Muscle of leg (tissue), 3 donors: ENCODE measurements at regions not wholly inside any gene's neighbourhood (a gene's known extent, or its start where the extent isn't known, plus 50 kb on each side); places are given as distances from the start of the nearest gene placed in this dataset.
"Not testable (repeated sequence)": the region's sequence is repeated elsewhere in the genome, so short reads cannot be mapped to it uniquely, and the experiment has no call there.

Experiments
- DNase-seq: peaks from one replicate; pipeline ENCODE4 v3.0.0; 2013
- H3K27ac ChIP-seq: one replicate; pipeline ENCODE4 v1.5.1; 2013; ENCODE audit warnings: mild to moderate bottlenecking, low read length, control low read depth
- H3K27me3 ChIP-seq: one replicate; pipeline ENCODE4 v1.6.1; 2013; ENCODE audit warnings: low read length; ENCODE audit not compliant: control insufficient read depth, insufficient read depth
- H3K36me3 ChIP-seq: one replicate; pipeline ENCODE4 v1.6.1; 2013; ENCODE audit warnings: low read length; ENCODE audit not compliant: control insufficient read depth, insufficient read depth
- H3K4me1 ChIP-seq: one replicate; pipeline ENCODE4 v1.6.1; 2013; ENCODE audit warnings: low read length; ENCODE audit not compliant: control insufficient read depth, insufficient read depth
- H3K4me3 ChIP-seq: one replicate; pipeline ENCODE4 v1.5.1; 2013; ENCODE audit warnings: low read length, control low read depth
- H3K9me3 ChIP-seq: replicated peaks from 2 replicates; pipeline ENCODE4 v1.6.1; 2013; ENCODE audit warnings: low read depth, low read length; ENCODE audit not compliant: control insufficient read depth
- WGBS: methylation state at CpG from one replicate; pipeline ENCODE4 v1.1.5; 2013; ENCODE audit warnings: missing lambda C conversion rate; ENCODE audit not compliant: insufficient coverage; 5-methylcytosine and 5-hydroxymethylcytosine counted together

GRCh38 chr2:18980104-18980785, 378.2 kb downstream of the OSR1 start:
- peak; percentile 90 for DNase-seq
- H3K9me3 ChIP-seq, result no peaks in the 10 kb centered on the region
- H3K4me1 ChIP-seq, result peaks cover 16% of the 10 kb centered on the region
- H3K27me3 ChIP-seq, result no peaks in the 10 kb centered on the region
- H3K4me3 ChIP-seq, result no peak overlapping the region
- WGBS, result 66% methylated on average over 2 of the region's 5 CpGs
- H3K27ac ChIP-seq, result peak overlapping the region; percentile 83
- no peaks in the 10 kb centered on the region for H3K36me3 ChIP-seq

- H3K27me3 ChIP-seq, result no peaks in the 10 kb centered on the region
- WGBS, result 63% methylated on average over 2 of the region's 3 CpGs
- no peak overlapping the region for H3K4me3 ChIP-seq
- H3K27ac ChIP-seq, result no peak overlapping the region
- no peaks in the 10 kb centered on the region for H3K9me3 ChIP-seq
- H3K36me3 ChIP-seq, result no peaks in the 10 kb centered on the region
- H3K4me1 ChIP-seq, result peaks cover 16% of the 10 kb centered on the region
- no peak for DNase-seq
Observed at GRCh38 chr2:18977409-18977808, 381.0 kb downstream of the OSR1 start.

- DNase-seq, result peak; percentile 83
- peak overlapping the region; percentile 67 for H3K27ac ChIP-seq
- H3K4me3 ChIP-seq, result no peak overlapping the region
- H3K9me3 ChIP-seq, result no peaks in the 10 kb centered on the region
- H3K36me3 ChIP-seq, result no peaks in the 10 kb centered on the region
- 18% methylated on average over 3 of the region's 14 CpGs for WGBS
- H3K27me3 ChIP-seq, result no peaks in the 10 kb centered on the region
- H3K4me1 ChIP-seq, result peaks cover 16% of the 10 kb centered on the region
Observed at GRCh38 chr2:18976168-18976961, 382.1 kb downstream of the OSR1 start.

- Histone ChIP-seq H3K9me3 (no peaks in the 10 kb centered on the region), H3K4me3 (no peak overlapping the region), H3K27ac (peak overlapping the region; percentile 67), H3K27me3 (no peaks in the 10 kb centered on the region), H3K36me3 (no peaks in the 10 kb centered on the region), H3K4me1 (peaks cover 15% of the 10 kb centered on the region)
- 0% methylated on average over 1 of the region's 9 CpGs for WGBS
- peak; percentile 39 for DNase-seq
Observed at GRCh38 chr2:18975506-18976167, 382.8 kb downstream of the OSR1 start.

- peaks cover 8% of the 10 kb centered on the region for H3K4me1 ChIP-seq
- no peaks in the 10 kb centered on the region for H3K9me3 ChIP-seq
- no peaks in the 10 kb centered on the region for H3K27me3 ChIP-seq
- no peaks in the 10 kb centered on the region for H3K36me3 ChIP-seq
- no peak for DNase-seq
- H3K4me3 ChIP-seq, result no peak overlapping the region
- no peak overlapping the region for H3K27ac ChIP-seq
Observed at GRCh38 chr2:18971628-18972027, 382.3 kb upstream of the NT5C1B start.

GRCh38 chr2:18971069-18971378, 381.7 kb upstream of the NT5C1B start:
- Histone ChIP-seq H3K27me3 (no peaks in the 10 kb centered on the region), H3K27ac (no peak overlapping the region), H3K9me3 (no peaks in the 10 kb centered on the region), H3K4me3 (no peak overlapping the region), H3K36me3 (no peaks in the 10 kb centered on the region), H3K4me1 (peaks cover 4% of the 10 kb centered on the region)
- no peak for DNase-seq
- no CpG with 5 or more reads among the region's 3 CpGs for whole genome bisulfite sequencing

- no peak overlapping the region for H3K4me3 ChIP-seq
- WGBS, result no CpG with 5 or more reads among the region's 1 CpG
- H3K27ac ChIP-seq, result no peak overlapping the region
- no peaks in the 10 kb centered on the region for H3K9me3 ChIP-seq
- H3K4me1 ChIP-seq, result no peaks in the 10 kb centered on the region
- no peak for DNase-seq
- no peaks in the 10 kb centered on the region for H3K27me3 ChIP-seq
- H3K36me3 ChIP-seq, result no peaks in the 10 kb centered on the region
Observed at GRCh38 chr2:18966131-18966530, 376.8 kb upstream of the NT5C1B start.

GRCh38 chr2:18963739-18964256, 374.4 kb upstream of the NT5C1B start:
- H3K4me1 ChIP-seq, result not testable (repeated sequence)
- no CpG with 5 or more reads among the region's 3 CpGs for WGBS

GRCh38 chr2:18961991-18962421, 372.6 kb upstream of the NT5C1B start:
- DNase-seq, result no peak
- 96% methylated on average over 12 of the region's 14 CpGs for WGBS

More at GRCh38 chr2:18963739-18964256, 374.4 kb upstream of the NT5C1B start:
- DNase-seq, H3K4me3 ChIP-seq, H3K27ac ChIP-seq, H3K9me3 ChIP-seq, H3K36me3 ChIP-seq, H3K27me3 ChIP-seq: not testable (repeated sequence)

GRCh38 chr2:18959952-18960717, 370.8 kb upstream of the NT5C1B start:
- H3K4me1 ChIP-seq, result no peaks in the 10 kb centered on the region
- H3K27ac ChIP-seq, result no peak overlapping the region
- H3K27me3 ChIP-seq, result no peaks in the 10 kb centered on the region
- no peak for DNase-seq
- no peak overlapping the region for H3K4me3 ChIP-seq
- H3K36me3 ChIP-seq, result no peaks in the 10 kb centered on the region
- no peaks in the 10 kb centered on the region for H3K9me3 ChIP-seq

More at GRCh38 chr2:18961991-18962421, 372.6 kb upstream of the NT5C1B start:
- H3K4me1 ChIP-seq, result no peaks in the 10 kb centered on the region
- no peaks in the 10 kb centered on the region for H3K9me3 ChIP-seq
- no peak overlapping the region for H3K27ac ChIP-seq
- H3K4me3 ChIP-seq, result no peak overlapping the region
- no peaks in the 10 kb centered on the region for H3K27me3 ChIP-seq
- no peaks in the 10 kb centered on the region for H3K36me3 ChIP-seq
